ENCODE measurements at regions not wholly inside any gene's neighbourhood (a gene's known extent, or its start where the extent isn't known, plus 50 kb on each side); places are given as distances from the start of the nearest gene placed in this dataset.

- no peak for TF ChIP-seq CTCF (conservative IDR thresholded peaks at IDR 0.05; ENCODE audit: low read length)
- TF ChIP-seq EZH2phosphoT487 (IDR thresholded peaks at IDR 0.05; ENCODE audit: borderline replicate concordance, low read depth, low read length) = no peak
Observed at GRCh38 chr12:127189992-127190391, 1077.0 kb upstream of the TMEM132C start.
